K562 (cell line): ENCODE measurements at regions not wholly inside any gene's neighbourhood (a gene's known extent, or its start where the extent isn't known, plus 50 kb on each side); places are given as distances from the start of the nearest gene placed in this dataset.

ENCODE experiments used
- CEBPB ChIP-seq: fragments of 450-650 bp; IDR thresholded peaks from 2 replicates; pipeline ENCODE4 v1.6.1; 2016; ENCODE audit warnings: missing genetic modification characterization, missing compliant biosample characterization
- EZH2 ChIP-seq: IDR thresholded peaks from 2 replicates; pipeline ENCODE4 v1.6.1; 2012; ENCODE audit warnings: low read depth, mild to moderate bottlenecking, inconsistent platforms, low read length, borderline replicate concordance
- FOXM1 ChIP-seq, 2 experiments: fragments of 450-650 bp in 1 of 2; sonication (generic) in 1 of 2; formaldehyde crosslinking in 1 of 2; IDR thresholded peaks; 2 replicates each; pipeline versions ENCODE4 v1.6.1 to v1.9.0; 2017 to 2022; ENCODE audit warnings: low read depth in 2 of 2, mild to moderate bottlenecking in 2 of 2, missing genetic modification reagents in 1 of 2, moderate library complexity in 1 of 2
- PHF21A ChIP-seq: fragments of 450-650 bp; IDR thresholded peaks from 2 replicates; pipeline ENCODE4 v1.6.1; 2017; ENCODE audit warnings: low read depth, borderline replicate concordance
- POLR2A ChIP-seq: fragments of 450-650 bp; conservative IDR thresholded peaks from 2 replicates; pipeline ENCODE4 v1.6.1; 2016
- POLR2AphosphoS5 ChIP-seq: IDR thresholded peaks from 2 replicates; pipeline ENCODE4 v1.6.1; 2011; ENCODE audit warnings: mild to moderate bottlenecking, low read depth, low read length, moderate library complexity; ENCODE audit not compliant: control insufficient read depth, insufficient read depth
- POLR2H ChIP-seq: IDR thresholded peaks from 2 replicates; pipeline ENCODE4 v1.6.1; 2016; ENCODE audit warnings: missing genetic modification characterization, low read depth, mild to moderate bottlenecking, control low read depth, missing compliant biosample characterization, moderate library complexity
- RFX7 ChIP-seq: fragments of 250-450 bp; sonication (Bioruptor Pico); IDR thresholded peaks from 2 replicates; pipeline ENCODE4 v1.5.1; 2021; ENCODE audit warnings: mild to moderate bottlenecking
- TEAD4 ChIP-seq, 2 experiments: sonication (generic) in 1 of 2; formaldehyde crosslinking in 1 of 2; IDR thresholded peaks; 2 replicates each; pipeline versions ENCODE4 v1.6.1 to v1.8.0; 2012 to 2022; ENCODE audit warnings: borderline replicate concordance in 1 of 2, inconsistent platforms in 1 of 2, low read length in 1 of 2, mild to moderate bottlenecking in 1 of 2, missing genetic modification reagents in 1 of 2
- YY1 ChIP-seq, 3 experiments: IDR thresholded peaks; 2 replicates each; pipeline ENCODE4 v1.6.1; 2011; ENCODE audit warnings: low read length in 2 of 3, mild to moderate bottlenecking in 2 of 3, moderate library complexity in 2 of 3, borderline replicate concordance in 1 of 3, control low read depth in 1 of 3, low read depth in 1 of 3; ENCODE audit not compliant: insufficient read depth in 3 of 3, insufficient replicate concordance in 2 of 3, control insufficient read depth in 1 of 3, insufficient read length in 1 of 3; ENCODE audit errors: extremely low read depth in 1 of 3
- ZNF263 ChIP-seq: sonication (generic); formaldehyde crosslinking; IDR thresholded peaks from 2 replicates; pipeline ENCODE4 v1.8.0; 2022; ENCODE audit warnings: mild to moderate bottlenecking, missing genetic modification reagents, borderline replicate concordance
- TF ChIP-seq, protein P1 (sequence below), 3 experiments: IDR thresholded peaks in 2 of 3; conservative IDR thresholded peaks in 1 of 3; 2 replicates each; pipeline ENCODE4 v1.5.1; 2011 to 2012; ENCODE audit warnings: low read length in 3 of 3, mild to moderate bottlenecking in 3 of 3, control low read depth in 2 of 3, improper control_type of control experiment in 1 of 3, inconsistent platforms in 1 of 3, low read depth in 1 of 3, mixed read lengths in 1 of 3, moderate library complexity in 1 of 3; ENCODE audit not compliant: insufficient read depth in 2 of 3
- TF ChIP-seq, protein P2 (sequence below): fragments of 450-650 bp; formaldehyde crosslinking; IDR thresholded peaks from 2 replicates; pipeline ENCODE4 v1.4.0; 2020; ENCODE audit warnings: mild to moderate bottlenecking, mixed read lengths

DNA sequence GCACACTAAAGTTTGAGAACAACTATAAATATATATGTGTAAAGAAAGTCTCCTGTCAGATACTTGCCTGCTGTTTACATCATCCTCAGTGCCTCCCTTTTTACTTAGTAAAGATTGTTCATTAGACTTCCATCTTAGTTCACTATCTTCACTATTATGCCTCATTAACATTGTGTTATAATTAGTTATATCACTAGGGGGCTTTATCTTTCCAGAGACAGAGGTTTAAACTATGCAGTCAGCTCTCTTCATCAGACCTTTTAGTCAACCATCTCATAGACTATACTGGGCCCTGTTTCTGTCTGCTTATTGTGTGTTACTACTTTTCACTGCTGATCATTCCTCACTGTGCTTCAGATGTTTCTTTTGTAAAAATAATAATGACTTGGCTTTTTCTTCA lies 630.8 kb upstream of the KIF2B start:
- no peak for TF ChIP-seq FOXM1 (IDR thresholded peaks at IDR 0.05; ENCODE audit: low read depth)
- TF ChIP-seq FOXM1 (CRISPR knock-in tag; IDR thresholded peaks at IDR 0.05; ENCODE audit: low read depth) = no peak
- no peak for TF ChIP-seq POLR2H (tag)
- no peak for TF ChIP-seq YY1 (IDR thresholded peaks at IDR 0.05; ENCODE audit: borderline replicate concordance in 1 of 3, control insufficient read depth in 1 of 3, extremely low read depth in 1 of 3, insufficient read depth in 3 of 3, insufficient read length in 1 of 3, insufficient replicate concordance in 2 of 3, low read depth in 1 of 3, low read length in 2 of 3)
- no peak for TF ChIP-seq CEBPB (tag)
- no peak for TF ChIP-seq POLR2AphosphoS5
- TF ChIP-seq, protein P1, sequence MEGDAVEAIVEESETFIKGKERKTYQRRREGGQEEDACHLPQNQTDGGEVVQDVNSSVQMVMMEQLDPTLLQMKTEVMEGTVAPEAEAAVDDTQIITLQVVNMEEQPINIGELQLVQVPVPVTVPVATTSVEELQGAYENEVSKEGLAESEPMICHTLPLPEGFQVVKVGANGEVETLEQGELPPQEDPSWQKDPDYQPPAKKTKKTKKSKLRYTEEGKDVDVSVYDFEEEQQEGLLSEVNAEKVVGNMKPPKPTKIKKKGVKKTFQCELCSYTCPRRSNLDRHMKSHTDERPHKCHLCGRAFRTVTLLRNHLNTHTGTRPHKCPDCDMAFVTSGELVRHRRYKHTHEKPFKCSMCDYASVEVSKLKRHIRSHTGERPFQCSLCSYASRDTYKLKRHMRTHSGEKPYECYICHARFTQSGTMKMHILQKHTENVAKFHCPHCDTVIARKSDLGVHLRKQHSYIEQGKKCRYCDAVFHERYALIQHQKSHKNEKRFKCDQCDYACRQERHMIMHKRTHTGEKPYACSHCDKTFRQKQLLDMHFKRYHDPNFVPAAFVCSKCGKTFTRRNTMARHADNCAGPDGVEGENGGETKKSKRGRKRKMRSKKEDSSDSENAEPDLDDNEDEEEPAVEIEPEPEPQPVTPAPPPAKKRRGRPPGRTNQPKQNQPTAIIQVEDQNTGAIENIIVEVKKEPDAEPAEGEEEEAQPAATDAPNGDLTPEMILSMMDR (IDR thresholded peaks at IDR 0.05 in 2 of 3, conservative IDR thresholded peaks at IDR 0.05 in 1 of 3; ENCODE audit: insufficient read depth in 2 of 3, low read depth in 1 of 3, low read length in 3 of 3) = no peak
- no peak for TF ChIP-seq POLR2A
- no peak for TF ChIP-seq RFX7 (CRISPR knock-in tag)
- no peak for TF ChIP-seq TEAD4 (IDR thresholded peaks at IDR 0.05; ENCODE audit: low read length)
- no peak for TF ChIP-seq TEAD4 (CRISPR knock-in tag; IDR thresholded peaks at IDR 0.05; ENCODE audit: borderline replicate concordance)
- no peak for TF ChIP-seq EZH2
- TF ChIP-seq PHF21A = no peak
- no peak for TF ChIP-seq ZNF263 (CRISPR knock-in tag)
- TF ChIP-seq, protein P2, sequence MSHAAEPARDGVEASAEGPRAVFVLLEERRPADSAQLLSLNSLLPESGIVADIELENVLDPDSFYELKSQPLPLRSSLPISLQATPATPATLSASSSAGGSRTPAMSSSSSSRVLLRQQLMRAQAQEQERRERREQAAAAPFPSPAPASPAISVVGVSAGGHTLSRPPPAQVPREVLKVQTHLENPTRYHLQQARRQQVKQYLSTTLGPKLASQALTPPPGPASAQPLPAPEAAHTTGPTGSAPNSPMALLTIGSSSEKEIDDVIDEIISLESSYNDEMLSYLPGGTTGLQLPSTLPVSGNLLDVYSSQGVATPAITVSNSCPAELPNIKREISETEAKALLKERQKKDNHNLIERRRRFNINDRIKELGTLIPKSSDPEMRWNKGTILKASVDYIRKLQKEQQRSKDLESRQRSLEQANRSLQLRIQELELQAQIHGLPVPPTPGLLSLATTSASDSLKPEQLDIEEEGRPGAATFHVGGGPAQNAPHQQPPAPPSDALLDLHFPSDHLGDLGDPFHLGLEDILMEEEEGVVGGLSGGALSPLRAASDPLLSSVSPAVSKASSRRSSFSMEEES (CRISPR knock-in tag) = no peak
